Breast epithelium (tissue), 4 donors: ENCODE measurements at regions not wholly inside any gene's neighbourhood (a gene's known extent, or its start where the extent isn't known, plus 50 kb on each side); places are given as distances from the start of the nearest gene placed in this dataset.
"Not testable (repeated sequence)": the region's sequence is repeated elsewhere in the genome, so short reads cannot be mapped to it uniquely, and the experiment has no call there.

Experiments
- DNase-seq, 2 donors: peaks; one replicate each; pipeline ENCODE4 v3.0.0-alpha.2; 2019; ENCODE audit warnings: low spot score in 2 of 2
- H3K27ac ChIP-seq, 2 donors: fragments of 200-600 bp; sonication (generic) in 1 of 2; one replicate each; pipeline ENCODE4 v1.5.1; 2016 to 2019; ENCODE audit warnings: mild to moderate bottlenecking in 1 of 2
- H3K27me3 ChIP-seq, 2 donors: fragments of 200-600 bp; sonication (generic) in 1 of 2; one replicate each; pipeline versions ENCODE4 v1.5.1 to v1.6.0; 2017 to 2019; ENCODE audit warnings: control low read depth in 1 of 2, mild to moderate bottlenecking in 1 of 2
- H3K36me3 ChIP-seq: fragments of 200-600 bp; one replicate; pipeline ENCODE4 v1.5.1; 2019
- H3K4me1 ChIP-seq, 2 donors: fragments of 200-600 bp; sonication (generic); one replicate each; pipeline ENCODE4 v1.5.1; 2016 to 2019; ENCODE audit warnings: control low read depth in 1 of 2
- H3K4me3 ChIP-seq, 3 donors: fragments of 200-600 bp; sonication (generic); 1 replicate in 2 of 3; 2 replicates in 1 of 3; pipeline ENCODE4 v1.5.1; 2016 to 2019; ENCODE audit warnings: mild to moderate bottlenecking in 3 of 3, moderate library complexity in 2 of 3
- H3K9me3 ChIP-seq, 2 donors: fragments of 200-600 bp; sonication (generic) in 1 of 2; one replicate each; pipeline ENCODE4 v1.5.1; 2016 to 2019; ENCODE audit warnings: control low read depth in 1 of 2
- CTCF ChIP-seq, 3 donors: fragments of 450-650 bp; IDR thresholded peaks; one replicate each; pipeline ENCODE4 v1.5.1; 2016 to 2017; ENCODE audit warnings: antibody characterized with exemption in 3 of 3, mild to moderate bottlenecking in 3 of 3, moderate library complexity in 3 of 3
- POLR2A ChIP-seq: fragments of 450-650 bp; IDR thresholded peaks from one replicate; pipeline ENCODE4 v1.6.1; 2016; ENCODE audit warnings: antibody characterized with exemption, mild to moderate bottlenecking, moderate library complexity
- POLR2AphosphoS5 ChIP-seq, 3 donors: sonication (generic); formaldehyde crosslinking; IDR thresholded peaks; one replicate each; pipeline ENCODE4 v1.6.1; 2017; ENCODE audit warnings: antibody characterized with exemption in 3 of 3
- intact Hi-C: fragments of 100-400 bp; cut with DNase I; formaldehyde crosslinking; loops from one replicate; pipeline ENCODE4 v1.15.1; 2023; ENCODE audit warnings: low total_unique reads

- TF ChIP-seq CTCF (IDR thresholded peaks at IDR 0.05) (no peak), POLR2A (no peak), POLR2AphosphoS5 (IDR thresholded peaks at IDR 0.05) (no peak)
- intact Hi-C loops, result no loop called here
- no peak for DNase-seq
- Histone ChIP-seq H3K4me1 (no peaks in the 10 kb centered on the region), H3K9me3 (no peaks in the 10 kb centered on the region), H3K27ac (no peak overlapping the region), H3K27me3 (no peaks in the 10 kb centered on the region), H3K36me3 (no peaks in the 10 kb centered on the region), H3K4me3 (no peak overlapping the region)
Measured at GRCh38 chr16:16763449-16763848, 384.5 kb downstream of the NPIPA7 start.

DNA sequence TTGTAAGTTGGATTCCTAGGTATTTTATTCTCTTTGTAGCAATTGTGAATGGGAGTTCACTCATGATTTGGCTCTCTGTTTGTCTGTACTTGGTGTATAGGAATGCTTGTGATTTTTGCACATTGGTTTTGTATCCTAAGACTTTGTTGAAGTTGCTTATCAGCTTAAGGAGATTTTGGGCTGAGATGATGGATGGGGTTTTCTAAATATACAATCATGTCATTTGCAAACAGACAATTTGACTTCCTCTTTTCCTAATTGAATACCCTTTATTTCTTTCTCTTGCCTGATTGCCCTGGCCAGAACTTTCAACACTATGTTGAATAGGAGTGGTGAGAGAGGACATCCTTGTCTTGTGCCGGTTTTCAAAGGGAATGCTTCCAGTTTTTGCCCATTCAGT is 391.8 kb downstream of the NPIPA7 start:
- intact Hi-C loops, H3K27me3 ChIP-seq, H3K9me3 ChIP-seq, H3K4me3 ChIP-seq, H3K36me3 ChIP-seq, DNase-seq, H3K4me1 ChIP-seq, H3K27ac ChIP-seq: not testable (repeated sequence)

GRCh38 chr16:16774389-16774788 is 395.4 kb downstream of the NPIPA7 start:
- Histone ChIP-seq H3K27me3 (no peaks in the 10 kb centered on the region), H3K9me3 (no peaks in the 10 kb centered on the region), H3K4me1 (no peaks in the 10 kb centered on the region), H3K27ac (no peak overlapping the region), H3K4me3 (no peak overlapping the region), H3K36me3 (no peaks in the 10 kb centered on the region)
- intact Hi-C loops, result no loop called here
- DNase-seq, result no peak
- TF ChIP-seq POLR2A (no peak), CTCF (IDR thresholded peaks at IDR 0.05) (no peak), POLR2AphosphoS5 (IDR thresholded peaks at IDR 0.05) (no peak)

DNA sequence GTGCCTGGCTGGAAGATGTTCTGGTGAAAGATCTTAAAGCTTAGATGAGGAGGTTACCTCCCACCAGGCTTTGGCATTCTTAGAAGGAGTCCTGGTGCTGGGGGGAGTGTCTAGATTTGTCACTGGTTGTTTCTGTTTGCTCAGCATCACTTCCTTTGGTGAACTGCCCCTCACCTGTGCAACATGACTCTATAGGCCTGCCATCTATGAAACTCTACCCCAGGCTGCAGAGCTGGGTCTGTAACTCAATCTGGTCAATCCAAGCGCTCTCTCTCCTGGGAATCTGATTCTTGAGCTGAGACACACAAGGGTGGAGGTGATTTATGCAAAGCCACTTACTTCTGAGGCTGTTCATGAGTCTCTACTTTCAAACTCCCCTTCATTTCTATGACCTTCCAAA is 399.4 kb downstream of the NPIPA7 start:
- Histone ChIP-seq H3K4me3 (no peak overlapping the region), H3K27me3 (no peaks in the 10 kb centered on the region), H3K27ac (no peak overlapping the region), H3K9me3 (peaks cover 0 to 3% of the 10 kb centered on the region in 2 donors), H3K4me1 (no peaks in the 10 kb centered on the region), H3K36me3 (no peaks in the 10 kb centered on the region)
- no peak for DNase-seq
- no peak for TF ChIP-seq CTCF (IDR thresholded peaks at IDR 0.05)
- no peak for TF ChIP-seq POLR2AphosphoS5 (IDR thresholded peaks at IDR 0.05)
- no peak for TF ChIP-seq POLR2A
- intact Hi-C loops, result no loop called here

DNA sequence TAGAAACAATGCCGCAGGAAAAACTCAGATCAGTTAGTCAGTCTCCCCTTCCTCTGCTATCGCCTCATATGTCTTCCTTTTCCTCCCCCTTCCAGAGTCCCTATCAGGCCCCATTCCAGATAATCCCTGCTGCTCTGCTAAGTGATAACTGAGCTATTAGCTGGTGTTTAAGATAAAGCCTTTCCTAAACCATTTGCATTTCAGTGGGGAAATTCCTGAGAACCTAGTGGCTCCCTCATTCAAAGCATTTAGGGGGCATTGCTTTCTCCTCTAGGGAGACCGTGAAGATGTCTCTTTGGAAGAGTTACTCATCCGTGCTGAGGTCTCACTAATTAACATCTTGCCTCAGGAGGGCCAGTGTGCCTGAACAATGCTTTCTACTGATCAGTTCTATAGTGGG is 401.6 kb downstream of the NPIPA7 start:
- intact Hi-C loops, result no loop called here
- H3K36me3 ChIP-seq, result no peaks in the 10 kb centered on the region
- H3K27me3 ChIP-seq, result no peaks in the 10 kb centered on the region
- DNase-seq, result no peak
- no peak for TF ChIP-seq CTCF (IDR thresholded peaks at IDR 0.05)
- no peak for TF ChIP-seq POLR2AphosphoS5 (IDR thresholded peaks at IDR 0.05)
- TF ChIP-seq POLR2A, result no peak
- peaks cover 0 to 3% of the 10 kb centered on the region in 2 donors for H3K9me3 ChIP-seq
- no peak overlapping the region for H3K4me3 ChIP-seq
- H3K27ac ChIP-seq, result no peak overlapping the region
- no peaks in the 10 kb centered on the region for H3K4me1 ChIP-seq

DNA sequence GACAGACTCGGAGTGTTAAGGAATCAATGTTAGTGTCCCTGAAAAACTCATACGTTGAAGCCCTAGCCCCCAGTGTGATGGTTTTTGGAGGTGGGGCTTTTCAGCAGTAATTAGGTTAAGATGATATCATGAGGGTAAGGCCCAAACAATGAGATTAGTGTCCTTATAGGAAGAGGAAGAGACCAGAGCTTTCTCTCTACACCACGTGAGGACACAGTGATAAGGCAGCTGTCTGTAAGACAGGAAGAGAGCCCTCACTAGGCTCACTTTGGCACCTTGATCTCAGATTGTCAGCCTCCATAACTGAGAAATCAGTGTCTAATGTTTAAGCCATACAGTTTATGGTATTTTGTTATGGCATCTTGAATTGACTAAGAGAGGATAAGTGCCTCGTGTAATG is 403.2 kb downstream of the NPIPA7 start:
- Histone ChIP-seq H3K4me1 (no peaks in the 10 kb centered on the region), H3K27ac (no peak overlapping the region), H3K27me3 (no peaks in the 10 kb centered on the region), H3K9me3 (peaks cover 0 to 3% of the 10 kb centered on the region in 2 donors), H3K36me3 (no peaks in the 10 kb centered on the region), H3K4me3 (no peak overlapping the region)
- no peak for TF ChIP-seq CTCF (IDR thresholded peaks at IDR 0.05)
- TF ChIP-seq POLR2A, result no peak
- no peak for TF ChIP-seq POLR2AphosphoS5 (IDR thresholded peaks at IDR 0.05)
- intact Hi-C loops, result no loop called here
- DNase-seq, result no peak
